H9 (cell line): ENCODE measurements at regions not wholly inside any gene's neighbourhood (a gene's known extent, or its start where the extent isn't known, plus 50 kb on each side); places are given as distances from the start of the nearest gene placed in this dataset.

Source experiments
- DNase-seq: peaks from one replicate; pipeline ENCODE4 v3.0.0-alpha.2; 2017
- H2AFZ ChIP-seq: one replicate; pipeline ENCODE4 v1.6.1; 2013; ENCODE audit warnings: mild to moderate bottlenecking, low read length, control low read depth, moderate library complexity
- H2AK5ac ChIP-seq: 2 replicates; pipeline ENCODE4 v1.6.1; 2013; ENCODE audit warnings: low read length, control low read depth, mixed read lengths; ENCODE audit not compliant: insufficient read length
- H2BK120ac ChIP-seq: one replicate; pipeline ENCODE4 v1.6.1; 2013; ENCODE audit warnings: low read depth, mild to moderate bottlenecking, low read length, control low read depth, inconsistent platforms; ENCODE audit not compliant: poor library complexity, severe bottlenecking
- H2BK12ac ChIP-seq: 2 replicates; pipeline ENCODE4 v1.6.1; 2013; ENCODE audit warnings: low read length, control low read depth, mixed read lengths, low read depth; ENCODE audit not compliant: insufficient read length
- H2BK15ac ChIP-seq: 2 replicates; pipeline ENCODE4 v1.6.1; 2013; ENCODE audit warnings: low read depth, low read length, control low read depth
- H2BK20ac ChIP-seq: one replicate; pipeline ENCODE4 v1.6.1; 2013; ENCODE audit warnings: low read depth, mild to moderate bottlenecking, low read length, control low read depth, inconsistent platforms; ENCODE audit not compliant: poor library complexity, severe bottlenecking
- H2BK5ac ChIP-seq: 2 replicates; pipeline ENCODE4 v1.6.1; 2013; ENCODE audit warnings: low read length, control low read depth, mixed read lengths; ENCODE audit not compliant: insufficient read length
- H3K14ac ChIP-seq: 2 replicates; pipeline ENCODE4 v1.6.1; 2013; ENCODE audit warnings: low read length, control low read depth; ENCODE audit not compliant: insufficient read depth
- H3K18ac ChIP-seq: 2 replicates; pipeline ENCODE4 v1.6.1; 2013; ENCODE audit warnings: low read depth, mild to moderate bottlenecking, mixed read lengths, low read length, control low read depth; ENCODE audit not compliant: insufficient read length
- H3K23ac ChIP-seq: 2 replicates; pipeline ENCODE4 v1.6.1; 2013; ENCODE audit warnings: low read length, control low read depth, mixed read lengths, low read depth; ENCODE audit not compliant: insufficient read length
- H3K23me2 ChIP-seq: 2 replicates; pipeline ENCODE4 v1.6.1; 2013; ENCODE audit warnings: low read depth, mild to moderate bottlenecking, mixed read lengths, low read length, control low read depth; ENCODE audit not compliant: insufficient read length, poor library complexity, severe bottlenecking
- H3K27ac ChIP-seq: 2 replicates; pipeline ENCODE4 v1.5.1; 2013; ENCODE audit warnings: low read length, control low read depth, mixed read lengths, low read depth; ENCODE audit not compliant: insufficient read length
- H3K27me3 ChIP-seq: 2 replicates; pipeline ENCODE4 v1.6.1; 2013; ENCODE audit warnings: low read length, control low read depth, inconsistent platforms; ENCODE audit not compliant: insufficient read depth
- H3K4ac ChIP-seq: 2 replicates; pipeline ENCODE4 v1.6.1; 2013; ENCODE audit warnings: low read depth, mild to moderate bottlenecking, control low read depth, inconsistent platforms, low read length, moderate library complexity
- H3K4me1 ChIP-seq: 2 replicates; pipeline ENCODE4 v1.6.1; 2013; ENCODE audit warnings: low read length, control low read depth, inconsistent platforms; ENCODE audit not compliant: insufficient read depth
- H3K4me2 ChIP-seq: 2 replicates; pipeline ENCODE4 v1.6.1; 2013; ENCODE audit warnings: low read length, control low read depth, mixed read lengths; ENCODE audit not compliant: insufficient read length, insufficient read depth
- H3K56ac ChIP-seq: 2 replicates; pipeline ENCODE4 v1.6.1; 2013; ENCODE audit warnings: low read depth, mild to moderate bottlenecking, mixed read lengths, low read length, control low read depth; ENCODE audit not compliant: insufficient read length
- H3K79me1 ChIP-seq: 2 replicates; pipeline ENCODE4 v1.6.1; 2013; ENCODE audit warnings: low read depth, mild to moderate bottlenecking, moderate library complexity, low read length, control low read depth, inconsistent platforms; ENCODE audit not compliant: insufficient read depth, poor library complexity, severe bottlenecking
- H3K79me2 ChIP-seq: 2 replicates; pipeline ENCODE4 v1.6.1; 2013; ENCODE audit warnings: low read length, control low read depth, inconsistent platforms; ENCODE audit not compliant: insufficient read depth
- H3K9ac ChIP-seq: 2 replicates; pipeline ENCODE4 v1.6.1; 2013; ENCODE audit warnings: low read length, control low read depth, mixed read lengths; ENCODE audit not compliant: insufficient read length; ENCODE audit errors: extremely low read depth
- H3K9me3 ChIP-seq: one replicate; pipeline ENCODE4 v1.6.1; 2013; ENCODE audit warnings: low read depth, low read length, inconsistent platforms; ENCODE audit not compliant: control insufficient read depth
- H3T11ph ChIP-seq: one replicate; pipeline ENCODE4 v1.6.1; 2013; ENCODE audit warnings: mild to moderate bottlenecking, low read length, control low read depth, inconsistent platforms
- H4K20me1 ChIP-seq: one replicate; pipeline ENCODE4 v1.6.1; 2013; ENCODE audit not compliant: control insufficient read depth, insufficient read length, insufficient read depth
- H4K5ac ChIP-seq: 2 replicates; pipeline ENCODE4 v1.6.1; 2013; ENCODE audit warnings: low read depth, mild to moderate bottlenecking, mixed read lengths, low read length, control low read depth; ENCODE audit not compliant: insufficient read length
- H4K8ac ChIP-seq: replicated peaks from 2 replicates; pipeline ENCODE4 v1.6.1; 2013; ENCODE audit warnings: low read length, control low read depth, mixed read lengths, low read depth; ENCODE audit not compliant: insufficient read length
- H4K91ac ChIP-seq: 2 replicates; pipeline ENCODE4 v1.6.1; 2013; ENCODE audit warnings: low read depth, mild to moderate bottlenecking, moderate library complexity, mixed read lengths, low read length, control low read depth; ENCODE audit not compliant: insufficient read length
- H3K27ac Mint-ChIP-seq, 3 experiments: 2 replicates in 2 of 3; 3 replicates in 1 of 3; pipeline ENCODE4 v1.8.0; 2020 to 2021; ENCODE audit warnings: mixed read lengths in 3 of 3, mild to moderate bottlenecking in 1 of 3, moderate library complexity in 1 of 3
- H3K27me3 Mint-ChIP-seq: 2 replicates; pipeline ENCODE4 v1.8.0; 2021; ENCODE audit warnings: low read depth, mild to moderate bottlenecking, moderate library complexity, mixed read lengths
- H3K36me3 Mint-ChIP-seq, 3 experiments: 2 replicates in 2 of 3; 3 replicates in 1 of 3; pipeline ENCODE4 v1.8.0; 2020 to 2021; ENCODE audit warnings: low read depth in 3 of 3, mixed read lengths in 3 of 3; ENCODE audit not compliant: insufficient read depth in 1 of 3
- H3K4me1 Mint-ChIP-seq, 2 experiments: 2 replicates each; pipeline ENCODE4 v1.8.0; 2020; ENCODE audit warnings: mixed read lengths in 2 of 2
- H3K4me3 Mint-ChIP-seq, 2 experiments: 2 replicates in 1 of 2; 3 replicates in 1 of 2; pipeline ENCODE4 v1.8.0; 2020 to 2021; ENCODE audit warnings: mild to moderate bottlenecking in 2 of 2, mixed read lengths in 2 of 2, moderate library complexity in 1 of 2
- H3K9me3 Mint-ChIP-seq, 2 experiments: 2 replicates in 1 of 2; 3 replicates in 1 of 2; pipeline ENCODE4 v1.8.0; 2020; ENCODE audit warnings: mild to moderate bottlenecking in 2 of 2, mixed read lengths in 2 of 2, moderate library complexity in 1 of 2
- WGBS: extraction: QIAGEN DNeasy Blood & Tissue Kit; methylation state at CpG from one replicate; pipeline ENCODE4 v1.1.7; 2013; ENCODE audit warnings: missing lambda C conversion rate, low lambda C conversion rate, mixed read lengths; ENCODE audit not compliant: insufficient read length; ENCODE audit errors: extremely low coverage; 5-methylcytosine and 5-hydroxymethylcytosine counted together
- TF ChIP-seq, protein P1 (sequence below): fragments of 200-600 bp; sonication (generic); conservative IDR thresholded peaks from 3 replicates; pipeline ENCODE4 v1.8.0; 2021; ENCODE audit warnings: antibody characterized with exemption, mild to moderate bottlenecking

DNA sequence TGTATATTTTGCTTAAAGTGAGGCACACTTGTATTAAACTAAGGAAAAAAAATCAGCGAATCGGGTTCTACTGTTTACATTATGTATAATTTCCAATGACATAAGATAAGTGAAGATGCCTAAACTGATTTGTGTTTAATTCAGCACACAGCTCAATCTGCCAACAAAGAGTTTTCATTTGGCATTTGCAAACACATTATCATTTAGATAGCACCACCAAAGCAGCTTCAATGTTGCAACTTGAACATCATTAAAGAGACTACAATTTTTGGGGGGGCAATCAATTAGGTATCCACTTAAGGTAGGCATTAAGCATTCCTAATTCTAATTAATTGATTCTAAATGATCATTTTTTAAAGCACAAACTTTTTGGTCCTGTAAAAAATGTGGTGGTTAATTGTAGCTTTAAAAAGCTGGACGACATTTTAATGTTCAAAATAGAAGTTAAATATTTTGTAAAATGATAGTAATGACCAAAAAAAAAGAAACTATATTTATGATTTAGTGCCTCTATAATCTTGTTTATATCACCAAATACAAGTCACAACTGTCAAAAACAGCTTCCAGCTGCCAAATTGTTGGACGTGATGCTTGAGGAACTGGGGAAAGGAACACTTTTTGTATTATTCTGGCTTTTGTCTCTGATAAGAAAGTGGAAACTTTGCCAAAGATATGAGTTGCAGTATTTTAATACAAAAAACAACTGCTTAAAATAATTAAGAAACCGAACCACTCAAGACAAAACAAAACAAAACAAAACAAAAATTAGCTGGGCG is 57.1 kb downstream of the CYCS start:
- H3K9me3 ChIP-seq: no peaks in the 10 kb centered on the region
- no peak for DNase-seq
- TF ChIP-seq, protein P1, sequence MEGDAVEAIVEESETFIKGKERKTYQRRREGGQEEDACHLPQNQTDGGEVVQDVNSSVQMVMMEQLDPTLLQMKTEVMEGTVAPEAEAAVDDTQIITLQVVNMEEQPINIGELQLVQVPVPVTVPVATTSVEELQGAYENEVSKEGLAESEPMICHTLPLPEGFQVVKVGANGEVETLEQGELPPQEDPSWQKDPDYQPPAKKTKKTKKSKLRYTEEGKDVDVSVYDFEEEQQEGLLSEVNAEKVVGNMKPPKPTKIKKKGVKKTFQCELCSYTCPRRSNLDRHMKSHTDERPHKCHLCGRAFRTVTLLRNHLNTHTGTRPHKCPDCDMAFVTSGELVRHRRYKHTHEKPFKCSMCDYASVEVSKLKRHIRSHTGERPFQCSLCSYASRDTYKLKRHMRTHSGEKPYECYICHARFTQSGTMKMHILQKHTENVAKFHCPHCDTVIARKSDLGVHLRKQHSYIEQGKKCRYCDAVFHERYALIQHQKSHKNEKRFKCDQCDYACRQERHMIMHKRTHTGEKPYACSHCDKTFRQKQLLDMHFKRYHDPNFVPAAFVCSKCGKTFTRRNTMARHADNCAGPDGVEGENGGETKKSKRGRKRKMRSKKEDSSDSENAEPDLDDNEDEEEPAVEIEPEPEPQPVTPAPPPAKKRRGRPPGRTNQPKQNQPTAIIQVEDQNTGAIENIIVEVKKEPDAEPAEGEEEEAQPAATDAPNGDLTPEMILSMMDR: no peak
- no peak overlapping the region for H2BK12ac ChIP-seq
- Mint-ChIP-seq H3K36me3 (peaks cover 2 to 5% (median 4%) of the 10 kb centered on the region in 3 experiments; a peak in 5 of 7 replicates), H3K4me3 (no peak overlapping the region), H3K27ac (no peak overlapping the region), H3K9me3 (peaks cover 7 to 8% of the 10 kb centered on the region in 2 experiments), H3K4me1 (peaks cover 6 to 16% of the 10 kb centered on the region in 2 experiments), H3K27me3 (no peaks in the 10 kb centered on the region)
- H3K27ac ChIP-seq: no peak overlapping the region
- H3K4me1 ChIP-seq: no peaks in the 10 kb centered on the region; the same call in 1 of the 2 replicates
- no peak overlapping the region for H4K5ac ChIP-seq
- no peak overlapping the region for H4K8ac ChIP-seq
- no peak overlapping the region for H4K91ac ChIP-seq
- no peak overlapping the region for H3T11ph ChIP-seq
- no peak overlapping the region for H2AK5ac ChIP-seq
- no peak overlapping the region for H2BK5ac ChIP-seq
- H3K56ac ChIP-seq: no peak overlapping the region
- no peaks in the 10 kb centered on the region for H3K23me2 ChIP-seq
- H3K79me2 ChIP-seq: no peaks in the 10 kb centered on the region
- no CpG with 5 or more reads among the region's 6 CpGs for WGBS
- no peak overlapping the region for H2BK15ac ChIP-seq
- no peak overlapping the region for H3K23ac ChIP-seq
- H3K4me2 ChIP-seq: no peak overlapping the region
- no peaks in the 10 kb centered on the region for H3K27me3 ChIP-seq
- H3K9ac ChIP-seq: no peak overlapping the region
- no peak overlapping the region for H2AFZ ChIP-seq
- H4K20me1 ChIP-seq: no peaks in the 10 kb centered on the region
- H3K79me1 ChIP-seq: no peaks in the 10 kb centered on the region
- H3K4ac ChIP-seq: no peak overlapping the region
- H2BK20ac ChIP-seq: no peak overlapping the region
- H3K18ac ChIP-seq: no peak overlapping the region
- no peak overlapping the region for H2BK120ac ChIP-seq
- H3K14ac ChIP-seq: no peak overlapping the region
